ENCODE measurements at regions not wholly inside any gene's neighbourhood (a gene's known extent, or its start where the extent isn't known, plus 50 kb on each side); places are given as distances from the start of the nearest gene placed in this dataset.

DNA sequence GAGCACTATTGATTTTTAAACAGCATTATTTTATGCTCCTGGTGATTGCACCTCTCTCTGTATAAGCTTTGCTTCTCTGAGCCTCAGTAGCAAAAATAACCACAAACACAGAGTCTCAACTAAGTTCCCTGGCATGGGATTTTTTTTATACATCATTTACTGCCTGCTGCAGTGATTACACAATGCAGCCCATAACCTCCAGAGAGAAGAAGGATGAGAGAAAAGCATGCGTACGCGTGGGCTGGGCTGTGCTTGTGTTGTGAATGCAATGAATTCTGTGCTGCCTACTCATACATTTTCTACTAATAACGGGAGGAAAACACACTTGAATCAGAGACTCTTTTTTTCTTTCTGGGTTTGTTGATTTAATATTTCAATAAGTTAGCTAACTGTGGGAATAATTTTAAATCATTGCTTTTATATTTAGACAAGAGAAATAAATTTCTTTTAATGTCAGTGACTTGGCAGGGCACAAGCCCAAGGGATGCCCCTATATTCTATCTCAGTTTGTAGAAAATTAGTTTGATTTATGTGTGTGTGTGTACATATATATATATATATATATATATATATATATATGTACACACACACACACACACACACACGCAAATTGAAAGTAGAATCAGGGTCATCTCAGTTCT, 351.5 kb downstream of the MED10 start:
- no peak overlapping the region for H2AFZ ChIP-seq (ENCODE audit: low read depth, low read length)
- no peaks in the 10 kb centered on the region for H3K4me1 ChIP-seq (ENCODE audit: control insufficient read depth, extremely low read depth, insufficient read depth, low read length)
- dilution Hi-C loops (cut with MboI; ENCODE audit: extremely low pct_ligation_motif_present, low sequenced_read_pairs): no loop called here
- no peak overlapping the region for H3K9ac ChIP-seq (replicated peaks; ENCODE audit: extremely low read depth, insufficient read depth, low read length)
- no peaks in the 10 kb centered on the region for H3K79me2 ChIP-seq (ENCODE audit: control insufficient read depth, insufficient read depth, low read length)
- FAIRE-seq: no peak
- peaks cover 4% of the 10 kb centered on the region for H3K9me3 ChIP-seq (replicated peaks; ENCODE audit: control insufficient read depth, insufficient read depth, low read length)
- no peak overlapping the region for H3K4me3 ChIP-seq (replicated peaks in 1 of 3; ENCODE audit: insufficient read depth in 1 of 3, low read depth in 1 of 3, low read length in 3 of 3)
- TF ChIP-seq FOS (IDR thresholded peaks at IDR 0.05; ENCODE audit: borderline replicate concordance, insufficient read depth, low read length): no peak
- TF ChIP-seq POLR2AphosphoS5 (IDR thresholded peaks at IDR 0.05; ENCODE audit: insufficient read depth, low read depth, low read length): no peak
- TF ChIP-seq, protein P1, sequence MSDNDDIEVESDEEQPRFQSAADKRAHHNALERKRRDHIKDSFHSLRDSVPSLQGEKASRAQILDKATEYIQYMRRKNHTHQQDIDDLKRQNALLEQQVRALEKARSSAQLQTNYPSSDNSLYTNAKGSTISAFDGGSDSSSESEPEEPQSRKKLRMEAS (IDR thresholded peaks at IDR 0.05; ENCODE audit: insufficient read depth, insufficient read length): no peak
- no peak for TF ChIP-seq EZH2 (IDR thresholded peaks at IDR 0.05; ENCODE audit: borderline replicate concordance, low read depth, low read length, severe bottlenecking)
- no peak for TF ChIP-seq MYC (IDR thresholded peaks at IDR 0.05; ENCODE audit: low read depth, low read length)
- TF ChIP-seq POLR2A (IDR thresholded peaks at IDR 0.05; ENCODE audit: low read depth, low read length): no peak
- TF ChIP-seq, protein P2, sequence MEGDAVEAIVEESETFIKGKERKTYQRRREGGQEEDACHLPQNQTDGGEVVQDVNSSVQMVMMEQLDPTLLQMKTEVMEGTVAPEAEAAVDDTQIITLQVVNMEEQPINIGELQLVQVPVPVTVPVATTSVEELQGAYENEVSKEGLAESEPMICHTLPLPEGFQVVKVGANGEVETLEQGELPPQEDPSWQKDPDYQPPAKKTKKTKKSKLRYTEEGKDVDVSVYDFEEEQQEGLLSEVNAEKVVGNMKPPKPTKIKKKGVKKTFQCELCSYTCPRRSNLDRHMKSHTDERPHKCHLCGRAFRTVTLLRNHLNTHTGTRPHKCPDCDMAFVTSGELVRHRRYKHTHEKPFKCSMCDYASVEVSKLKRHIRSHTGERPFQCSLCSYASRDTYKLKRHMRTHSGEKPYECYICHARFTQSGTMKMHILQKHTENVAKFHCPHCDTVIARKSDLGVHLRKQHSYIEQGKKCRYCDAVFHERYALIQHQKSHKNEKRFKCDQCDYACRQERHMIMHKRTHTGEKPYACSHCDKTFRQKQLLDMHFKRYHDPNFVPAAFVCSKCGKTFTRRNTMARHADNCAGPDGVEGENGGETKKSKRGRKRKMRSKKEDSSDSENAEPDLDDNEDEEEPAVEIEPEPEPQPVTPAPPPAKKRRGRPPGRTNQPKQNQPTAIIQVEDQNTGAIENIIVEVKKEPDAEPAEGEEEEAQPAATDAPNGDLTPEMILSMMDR (IDR thresholded peaks at IDR 0.05; ENCODE audit: extremely low read depth in 1 of 2, insufficient read depth in 1 of 2, low read depth in 1 of 2, low read length in 2 of 2): no peak
- TF ChIP-seq JUN (IDR thresholded peaks at IDR 0.05; ENCODE audit: borderline replicate concordance, insufficient read depth, insufficient read length, low read depth): no peak
- no peak for TF ChIP-seq GATA2 (IDR thresholded peaks at IDR 0.05; ENCODE audit: insufficient read depth, insufficient read length, low read depth, low read length)
- no peak for DNase-seq (ENCODE audit: low read depth, low spot score)
- H4K20me1 ChIP-seq (replicated peaks; ENCODE audit: control insufficient read depth, extremely low read depth, insufficient read depth, low read length): no peaks in the 10 kb centered on the region
- ChIA-PET CTCF (no interaction called here), POLR2A (no interaction called here)
- no peak overlapping the region for H3K27ac ChIP-seq (ENCODE audit: insufficient read depth, low read depth, low read length)
- no peak overlapping the region for H3K4me2 ChIP-seq (ENCODE audit: insufficient read depth, low read length)
- intact Hi-C loops (cut with micrococcal nuclease): no loop called here
- no TSS peak for BruUV-seq (replicated peaks)
- H3K36me3 ChIP-seq (ENCODE audit: control insufficient read depth in 2 of 2, extremely low read depth in 1 of 2, insufficient read depth in 2 of 2, low read length in 2 of 2): no peaks in the 10 kb centered on the region
- no peaks in the 10 kb centered on the region for H3K27me3 ChIP-seq (ENCODE audit: control insufficient read depth in 2 of 2, insufficient read depth in 2 of 2, low read length in 2 of 2)
- no peaks in the 10 kb centered on the region for H3K9me1 ChIP-seq (replicated peaks; ENCODE audit: control insufficient read depth, extremely low read depth, insufficient read depth, low read length)
